GM18873 (cell line): ENCODE measurements at regions not wholly inside any gene's neighbourhood (a gene's known extent, or its start where the extent isn't known, plus 50 kb on each side); places are given as distances from the start of the nearest gene placed in this dataset.

Source experiments
- ATAC-seq: cut with Tn5 transposase; IDR thresholded peaks from one replicate; pipeline ENCODE4 v1.9.1; 2021; ENCODE audit warnings: mild to moderate bottlenecking, moderate library complexity, moderate number of reproducible peaks; ENCODE audit not compliant: unreplicated experiment, low FRiP score

- no peak for ATAC-seq
Observed at GRCh38 chr18:41486575-41486974, 468.5 kb upstream of the PIK3C3 start.

- no peak for ATAC-seq
Observed at GRCh38 chr18:41484069-41484468, 471.0 kb upstream of the PIK3C3 start.

GRCh38 chr18:41482501-41482900 is 472.5 kb upstream of the PIK3C3 start:
- no peak for ATAC-seq

- ATAC-seq: no peak
Observed at GRCh38 chr18:41466436-41467160, 488.4 kb upstream of the PIK3C3 start.

GRCh38 chr18:41465386-41465785 is 489.6 kb upstream of the PIK3C3 start:
- no peak for ATAC-seq

- no peak for ATAC-seq
Observed at GRCh38 chr18:41464278-41464677, 490.8 kb upstream of the PIK3C3 start.

- ATAC-seq: no peak
Observed at GRCh38 chr18:41462946-41463345, 492.1 kb upstream of the PIK3C3 start.

GRCh38 chr18:41461114-41461513 is 493.9 kb upstream of the PIK3C3 start:
- no peak for ATAC-seq

- no peak for ATAC-seq
Observed at GRCh38 chr18:41459656-41460055, 495.4 kb upstream of the PIK3C3 start.

GRCh38 chr18:41458376-41458775 is 496.7 kb upstream of the PIK3C3 start:
- no peak for ATAC-seq

- ATAC-seq: no peak
Observed at GRCh38 chr18:41457765-41458326, 497.2 kb upstream of the PIK3C3 start.

- no peak for ATAC-seq
Observed at GRCh38 chr18:41456831-41457230, 498.2 kb upstream of the PIK3C3 start.

GRCh38 chr18:41449612-41450011 is 505.4 kb upstream of the PIK3C3 start:
- no peak for ATAC-seq

- ATAC-seq: no peak
Observed at GRCh38 chr18:41444943-41445342, 510.1 kb upstream of the PIK3C3 start.

GRCh38 chr18:41436772-41437171 is 518.3 kb upstream of the PIK3C3 start:
- no peak for ATAC-seq

- no peak for ATAC-seq
Observed at GRCh38 chr18:41418598-41418997, 536.4 kb upstream of the PIK3C3 start.

GRCh38 chr18:41416044-41416443 is 539.0 kb upstream of the PIK3C3 start:
- ATAC-seq: no peak

- ATAC-seq: no peak
Observed at GRCh38 chr18:41410006-41410405, 545.0 kb upstream of the PIK3C3 start.

GRCh38 chr18:41406834-41407233 is 548.2 kb upstream of the PIK3C3 start:
- ATAC-seq: no peak

GRCh38 chr18:41396861-41397260 is 558.2 kb upstream of the PIK3C3 start:
- ATAC-seq: no peak

- no peak for ATAC-seq
Observed at GRCh38 chr18:41396211-41396610, 558.8 kb upstream of the PIK3C3 start.

GRCh38 chr18:41395695-41396094 is 559.3 kb upstream of the PIK3C3 start:
- ATAC-seq: no peak
